Activated T-cell treated with anti-CD3 and anti-CD28 coated beads for 4 hours (primary cell): ENCODE measurements at regions not wholly inside any gene's neighbourhood (a gene's known extent, or its start where the extent isn't known, plus 50 kb on each side); places are given as distances from the start of the nearest gene placed in this dataset.

Experiments used
- DNase-seq: peaks from one replicate; pipeline ENCODE4 v3.0.0-alpha.2; 2020

- DNase-seq = no peak
Observed at GRCh38 chr3:30122359-30122758, 484.0 kb upstream of the TGFBR2 start.

GRCh38 chr3:30123224-30123623 lies 483.2 kb upstream of the TGFBR2 start:
- DNase-seq = no peak

GRCh38 chr3:30123755-30124154 lies 482.6 kb upstream of the TGFBR2 start:
- DNase-seq = no peak

GRCh38 chr3:30124435-30125370 lies 481.7 kb upstream of the TGFBR2 start:
- DNase-seq = no peak

GRCh38 chr3:30129765-30130164 lies 476.6 kb upstream of the TGFBR2 start:
- no peak for DNase-seq

- no peak for DNase-seq
Observed at GRCh38 chr3:30130391-30130790, 476.0 kb upstream of the TGFBR2 start.

GRCh38 chr3:30131191-30131590 lies 475.2 kb upstream of the TGFBR2 start:
- DNase-seq = no peak

GRCh38 chr3:30135190-30135589 lies 471.2 kb upstream of the TGFBR2 start:
- no peak for DNase-seq

GRCh38 chr3:30139283-30139682 lies 467.1 kb upstream of the TGFBR2 start:
- DNase-seq = no peak

- no peak for DNase-seq
Observed at GRCh38 chr3:30140356-30141075, 465.9 kb upstream of the TGFBR2 start.

- DNase-seq = no peak
Observed at GRCh38 chr3:30141178-30141581, 465.2 kb upstream of the TGFBR2 start.

- DNase-seq = no peak
Observed at GRCh38 chr3:30141927-30142326, 464.5 kb upstream of the TGFBR2 start.

GRCh38 chr3:30142946-30143345 lies 463.5 kb upstream of the TGFBR2 start:
- no peak for DNase-seq

GRCh38 chr3:30145281-30145680 lies 461.1 kb upstream of the TGFBR2 start:
- DNase-seq = no peak

GRCh38 chr3:30146978-30147377 lies 459.4 kb upstream of the TGFBR2 start:
- no peak for DNase-seq

GRCh38 chr3:30154853-30155252 lies 451.5 kb upstream of the TGFBR2 start:
- no peak for DNase-seq

- DNase-seq = no peak
Observed at GRCh38 chr3:30155755-30156154, 450.6 kb upstream of the TGFBR2 start.

- no peak for DNase-seq
Observed at GRCh38 chr3:30156586-30157498, 449.6 kb upstream of the TGFBR2 start.

GRCh38 chr3:30161375-30161774 lies 445.0 kb upstream of the TGFBR2 start:
- DNase-seq = no peak

- no peak for DNase-seq
Observed at GRCh38 chr3:30162579-30162978, 443.8 kb upstream of the TGFBR2 start.

- DNase-seq = no peak
Observed at GRCh38 chr3:30166535-30166934, 439.9 kb upstream of the TGFBR2 start.

- no peak for DNase-seq
Observed at GRCh38 chr3:30167541-30168011, 438.8 kb upstream of the TGFBR2 start.

GRCh38 chr3:30169487-30169886 lies 436.9 kb upstream of the TGFBR2 start:
- no peak for DNase-seq
